Cardiac muscle cell (in vitro differentiated cells and primary cell): ENCODE measurements at regions not wholly inside any gene's neighbourhood (a gene's known extent, or its start where the extent isn't known, plus 50 kb on each side); places are given as distances from the start of the nearest gene placed in this dataset.
"Not testable (repeated sequence)": the region's sequence is repeated elsewhere in the genome, so short reads cannot be mapped to it uniquely, and the experiment has no call there.

Experiments
- DNase-seq, 2 donors: peaks; one replicate each; pipeline versions ENCODE4 v3.0.0 to v3.0.0-alpha.2; 2010 to 2017; ENCODE audit warnings: low read depth in 1 of 2, low spot score in 1 of 2
- H3K27ac ChIP-seq: fragments of 200-600 bp; sonication (generic); 2 replicates; pipeline ENCODE4 v1.5.1; 2016
- H3K27me3 ChIP-seq: fragments of 200-600 bp; sonication (generic); 2 replicates; pipeline ENCODE4 v1.6.0; 2016; ENCODE audit warnings: control low read depth
- H3K36me3 ChIP-seq: fragments of 200-600 bp; sonication (generic); 2 replicates; pipeline ENCODE4 v1.5.1; 2016; ENCODE audit warnings: control low read depth
- H3K4me1 ChIP-seq: fragments of 200-600 bp; sonication (generic); 2 replicates; pipeline ENCODE4 v1.8.1; 2017; ENCODE audit warnings: low read depth, mild to moderate bottlenecking, mixed run types
- H3K4me3 ChIP-seq: fragments of 200-600 bp; sonication (generic); 2 replicates; pipeline ENCODE4 v1.5.1; 2016; ENCODE audit warnings: mild to moderate bottlenecking
- H3K9me3 ChIP-seq: fragments of 200-600 bp; sonication (generic); 2 replicates; pipeline ENCODE4 v1.5.1; 2017; ENCODE audit warnings: low read depth, mild to moderate bottlenecking, control low read depth
- CTCF ChIP-seq: IDR thresholded peaks from 2 replicates; pipeline ENCODE4 v1.5.1; 2012; ENCODE audit warnings: low read depth, mild to moderate bottlenecking, low read length

GRCh38 chr6:14235653-14236356, 118.2 kb downstream of the CD83 start:
- Histone ChIP-seq H3K4me1 (no peaks in the 10 kb centered on the region), H3K27ac (no peak overlapping the region), H3K27me3 (no peaks in the 10 kb centered on the region), H3K4me3 (no peak overlapping the region), H3K9me3 (no peaks in the 10 kb centered on the region), H3K36me3 (no peaks in the 10 kb centered on the region)
- DNase-seq = no peak
- TF ChIP-seq CTCF = no peak

GRCh38 chr6:14239097-14239496, 121.5 kb downstream of the CD83 start:
- Histone ChIP-seq H3K27ac (no peak overlapping the region), H3K4me3 (no peak overlapping the region), H3K36me3 (no peaks in the 10 kb centered on the region), H3K27me3 (no peaks in the 10 kb centered on the region), H3K9me3 (no peaks in the 10 kb centered on the region), H3K4me1 (no peaks in the 10 kb centered on the region)
- TF ChIP-seq CTCF = no peak
- DNase-seq = no peak

- no peak for TF ChIP-seq CTCF
- no peak overlapping the region for H3K4me3 ChIP-seq
- DNase-seq = no peak
- no peaks in the 10 kb centered on the region for H3K27me3 ChIP-seq
- H3K9me3 ChIP-seq = no peaks in the 10 kb centered on the region
- H3K27ac ChIP-seq = no peak overlapping the region
- H3K36me3 ChIP-seq = no peaks in the 10 kb centered on the region
- H3K4me1 ChIP-seq = no peaks in the 10 kb centered on the region
These were observed 123.0 kb downstream of the CD83 start for GRCh38 chr6:14240411-14241166.

- Histone ChIP-seq H3K27ac (no peak overlapping the region), H3K36me3 (no peaks in the 10 kb centered on the region), H3K4me3 (no peak overlapping the region), H3K27me3 (no peaks in the 10 kb centered on the region), H3K4me1 (no peaks in the 10 kb centered on the region), H3K9me3 (no peaks in the 10 kb centered on the region)
- DNase-seq = no peak
- TF ChIP-seq CTCF = no peak
These were observed 123.9 kb downstream of the CD83 start for GRCh38 chr6:14241255-14242070.

- H3K36me3 ChIP-seq = not testable (repeated sequence)
These were observed 125.3 kb downstream of the CD83 start for GRCh38 chr6:14242912-14243311.

More at GRCh38 chr6:14242912-14243311, 125.3 kb downstream of the CD83 start:
- H3K27ac ChIP-seq, H3K9me3 ChIP-seq, H3K27me3 ChIP-seq, H3K4me3 ChIP-seq, DNase-seq, H3K4me1 ChIP-seq: not testable (repeated sequence)
